ENCODE measurements at regions not wholly inside any gene's neighbourhood (a gene's known extent, or its start where the extent isn't known, plus 50 kb on each side); places are given as distances from the start of the nearest gene placed in this dataset.

GRCh38 chr3:162136136-162136535 is 639.5 kb downstream of the OTOL1 start:
- H3K27me3 ChIP-seq (ENCODE audit: insufficient read depth, low read depth, severe bottlenecking): no peaks in the 10 kb centered on the region
- no peak for DNase-seq

GRCh38 chr3:162138509-162138908 is 641.9 kb downstream of the OTOL1 start:
- DNase-seq: no peak
- no peaks in the 10 kb centered on the region for H3K9me3 ChIP-seq (ENCODE audit: severe bottlenecking)

More at GRCh38 chr3:162136136-162136535, 639.5 kb downstream of the OTOL1 start:
- H3K9me3 ChIP-seq (ENCODE audit: severe bottlenecking): no peaks in the 10 kb centered on the region
- H3K36me3 ChIP-seq: no peaks in the 10 kb centered on the region
- H3K27ac ChIP-seq: no peak overlapping the region
- no peak for TF ChIP-seq CTCF (IDR thresholded peaks at IDR 0.05; ENCODE audit: low read depth, low read length)
- no peak overlapping the region for H3K4me3 ChIP-seq (ENCODE audit: low read depth, low read length)

GRCh38 chr3:162139841-162140240 is 643.2 kb downstream of the OTOL1 start:
- H3K27ac ChIP-seq: no peak overlapping the region
- DNase-seq: no peak
- H3K27me3 ChIP-seq (ENCODE audit: insufficient read depth, low read depth, severe bottlenecking): no peaks in the 10 kb centered on the region
- TF ChIP-seq CTCF (IDR thresholded peaks at IDR 0.05; ENCODE audit: low read depth, low read length): no peak
- H3K36me3 ChIP-seq: no peaks in the 10 kb centered on the region
- no peaks in the 10 kb centered on the region for H3K9me3 ChIP-seq (ENCODE audit: severe bottlenecking)
- H3K4me3 ChIP-seq (ENCODE audit: low read depth, low read length): no peak overlapping the region

More at GRCh38 chr3:162138509-162138908, 641.9 kb downstream of the OTOL1 start:
- Histone ChIP-seq H3K4me3 (ENCODE audit: low read depth, low read length) (no peak overlapping the region), H3K27ac (no peak overlapping the region), H3K36me3 (no peaks in the 10 kb centered on the region), H3K27me3 (ENCODE audit: insufficient read depth, low read depth, severe bottlenecking) (no peaks in the 10 kb centered on the region)
- TF ChIP-seq CTCF (IDR thresholded peaks at IDR 0.05; ENCODE audit: low read depth, low read length): no peak

- no peaks in the 10 kb centered on the region for H3K27me3 ChIP-seq (ENCODE audit: insufficient read depth, low read depth, severe bottlenecking)
- no peak for TF ChIP-seq CTCF (IDR thresholded peaks at IDR 0.05; ENCODE audit: low read depth, low read length)
- H3K9me3 ChIP-seq (ENCODE audit: severe bottlenecking): no peaks in the 10 kb centered on the region
- H3K27ac ChIP-seq: no peak overlapping the region
- H3K4me3 ChIP-seq (ENCODE audit: low read depth, low read length): no peak overlapping the region
- no peak for DNase-seq
- no peaks in the 10 kb centered on the region for H3K36me3 ChIP-seq
These were observed 644.7 kb downstream of the OTOL1 start for GRCh38 chr3:162141272-162141791.

GRCh38 chr3:162142511-162142910 is 645.9 kb downstream of the OTOL1 start:
- no peaks in the 10 kb centered on the region for H3K9me3 ChIP-seq (ENCODE audit: severe bottlenecking)
- H3K27me3 ChIP-seq (ENCODE audit: insufficient read depth, low read depth, severe bottlenecking): no peaks in the 10 kb centered on the region
- no peaks in the 10 kb centered on the region for H3K36me3 ChIP-seq
- no peak overlapping the region for H3K27ac ChIP-seq
- no peak overlapping the region for H3K4me3 ChIP-seq (ENCODE audit: low read depth, low read length)
- no peak for TF ChIP-seq CTCF (IDR thresholded peaks at IDR 0.05; ENCODE audit: low read depth, low read length)
- no peak for DNase-seq

- H3K27me3 ChIP-seq (ENCODE audit: insufficient read depth, low read depth, severe bottlenecking): no peaks in the 10 kb centered on the region
- H3K36me3 ChIP-seq: no peaks in the 10 kb centered on the region
- no peak overlapping the region for H3K27ac ChIP-seq
- no peak for TF ChIP-seq CTCF (IDR thresholded peaks at IDR 0.05; ENCODE audit: low read depth, low read length)
- DNase-seq: no peak
- H3K4me3 ChIP-seq (ENCODE audit: low read depth, low read length): no peak overlapping the region
- H3K9me3 ChIP-seq (ENCODE audit: severe bottlenecking): no peaks in the 10 kb centered on the region
These were observed 646.6 kb downstream of the OTOL1 start for GRCh38 chr3:162143180-162143579.
